Neural progenitor cell (in vitro differentiated cells): ENCODE measurements at regions not wholly inside any gene's neighbourhood (a gene's known extent, or its start where the extent isn't known, plus 50 kb on each side); places are given as distances from the start of the nearest gene placed in this dataset.

ENCODE experiments used
- CTCF ChIP-seq: fragments of 200-600 bp; sonication (generic); IDR thresholded peaks from 2 replicates; pipeline ENCODE4 v1.5.1; 2017; ENCODE audit warnings: antibody characterized with exemption, mild to moderate bottlenecking
- EZH2 ChIP-seq: fragments of 200-600 bp; sonication (generic); IDR thresholded peaks from 2 replicates; pipeline ENCODE4 v1.6.1; 2017; ENCODE audit warnings: antibody characterized with exemption, mild to moderate bottlenecking, moderate library complexity

- no peak for TF ChIP-seq CTCF
- no peak for TF ChIP-seq EZH2
Measured at GRCh38 chr18:73101977-73102376, 234.2 kb upstream of the NETO1 start.
